ENCODE measurements at regions not wholly inside any gene's neighbourhood (a gene's known extent, or its start where the extent isn't known, plus 50 kb on each side); places are given as distances from the start of the nearest gene placed in this dataset.

DNA sequence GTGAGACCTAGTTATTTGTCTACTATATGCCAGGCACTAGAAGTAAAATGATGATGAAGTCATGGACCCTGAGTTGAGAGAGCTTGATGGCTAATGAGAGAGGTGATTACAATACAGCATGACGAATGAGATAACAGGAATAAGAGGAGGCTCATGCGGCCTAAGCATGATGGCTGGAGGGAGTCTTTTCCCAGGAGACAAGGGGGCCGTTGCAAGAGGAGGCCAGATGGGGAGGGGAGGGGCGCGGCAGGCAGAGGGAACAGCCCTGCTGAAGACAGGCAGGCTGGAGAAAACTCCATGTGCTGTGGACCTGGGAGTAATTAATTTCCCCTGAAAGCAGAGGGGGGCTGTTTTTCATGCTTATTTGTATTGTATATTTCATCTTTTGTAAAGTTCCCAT, 144.7 kb upstream of the RFLNA start:
- TF ChIP-seq CTCF (IDR thresholded peaks at IDR 0.05) (no peak), EZH2 (IDR thresholded peaks at IDR 0.05) (no peak), EZH2phosphoT487 (IDR thresholded peaks at IDR 0.05) (no peak)

All from neural progenitor cell (in vitro differentiated cells).